RCC 7860 (cell line): ENCODE measurements at regions not wholly inside any gene's neighbourhood (a gene's known extent, or its start where the extent isn't known, plus 50 kb on each side); places are given as distances from the start of the nearest gene placed in this dataset.
A peak's percentile ranks its signal among the peaks of the same experiment; 100 is the strongest.

Source experiments
- DNase-seq: peaks from one replicate; pipeline ENCODE4 v3.0.0-alpha.2; 2015; ENCODE audit warnings: low spot score
- FAIRE-seq: peaks from 2 replicates; lab custom pipeline; 2012; peaks lifted over from hg19 to GRCh38; lab: Jason Lieb, UNC

DNA sequence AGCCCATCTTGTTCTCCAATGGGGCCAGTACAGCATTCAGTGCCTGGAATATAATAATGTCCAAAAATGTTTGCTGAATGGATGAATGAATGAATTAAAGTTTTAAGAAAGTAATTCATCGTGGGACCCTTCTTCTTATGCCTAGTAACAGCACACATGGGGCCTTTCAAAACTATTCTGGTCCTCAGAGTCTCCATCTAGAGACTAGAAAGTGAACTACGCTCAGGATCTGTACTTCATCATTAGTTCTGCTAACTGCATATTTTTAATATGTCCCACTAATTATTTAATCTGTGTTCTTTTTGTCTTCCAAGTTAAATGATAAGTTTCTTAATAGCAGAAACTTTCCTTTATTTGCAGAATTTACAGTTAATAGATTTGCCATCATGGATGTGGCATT is 172.5 kb downstream of the SMAD2 start:
- FAIRE-seq, result no peak
- no peak for DNase-seq

DNA sequence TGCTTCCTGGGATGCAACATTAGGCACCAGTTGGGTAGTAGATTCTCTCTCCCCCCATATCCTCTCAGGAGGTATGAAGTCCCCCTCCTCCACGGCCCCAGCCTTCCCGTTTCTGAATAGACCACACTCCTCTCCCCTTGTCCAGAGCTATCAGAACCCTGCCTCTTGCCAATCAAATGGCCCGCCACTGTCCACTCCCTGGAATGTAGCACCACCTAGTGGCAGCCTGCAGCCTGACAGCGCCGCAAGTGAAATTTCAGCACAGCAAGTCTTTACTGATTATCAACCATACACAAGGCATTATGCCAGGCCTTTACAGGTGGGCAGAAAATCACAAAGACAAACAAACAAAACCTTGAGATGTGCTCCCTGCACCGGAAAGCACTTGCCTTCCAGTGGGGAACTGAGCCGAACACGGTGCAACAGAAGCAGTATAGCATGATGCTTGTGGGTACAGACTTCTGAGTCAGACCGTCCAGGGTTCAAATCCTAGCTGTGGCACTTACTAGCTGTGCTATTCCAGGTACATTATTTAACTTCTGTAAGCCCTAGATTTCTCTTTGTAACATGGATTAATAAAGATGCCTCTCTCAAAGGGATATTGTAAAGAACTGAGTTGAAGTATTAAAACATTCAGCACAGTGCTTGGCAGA is 174.0 kb downstream of the SMAD2 start:
- FAIRE-seq (no peak), DNase-seq (no peak)

DNA sequence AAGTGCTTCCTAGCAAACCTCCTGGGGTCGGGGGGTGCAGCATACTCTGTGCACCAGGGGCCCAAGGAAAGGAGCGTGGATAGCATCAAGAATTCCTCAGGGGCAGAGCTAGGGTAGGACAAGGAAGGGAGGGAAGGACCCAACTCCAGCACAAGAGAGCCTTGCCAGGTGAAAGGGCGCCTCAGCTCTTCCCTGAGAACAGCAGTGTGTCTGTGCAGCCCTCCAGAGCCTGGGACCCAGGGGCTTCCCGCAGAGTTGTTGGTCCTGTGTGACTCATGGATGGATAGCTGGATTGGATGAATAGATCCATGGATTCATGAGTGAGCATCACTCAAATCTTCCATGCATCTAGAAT is 175.4 kb downstream of the SMAD2 start:
- FAIRE-seq, result no peak
- DNase-seq, result no peak

- DNase-seq (no peak), FAIRE-seq (no peak)
Observed at GRCh38 chr18:47754311-47755101, 176.0 kb downstream of the SMAD2 start.

DNA sequence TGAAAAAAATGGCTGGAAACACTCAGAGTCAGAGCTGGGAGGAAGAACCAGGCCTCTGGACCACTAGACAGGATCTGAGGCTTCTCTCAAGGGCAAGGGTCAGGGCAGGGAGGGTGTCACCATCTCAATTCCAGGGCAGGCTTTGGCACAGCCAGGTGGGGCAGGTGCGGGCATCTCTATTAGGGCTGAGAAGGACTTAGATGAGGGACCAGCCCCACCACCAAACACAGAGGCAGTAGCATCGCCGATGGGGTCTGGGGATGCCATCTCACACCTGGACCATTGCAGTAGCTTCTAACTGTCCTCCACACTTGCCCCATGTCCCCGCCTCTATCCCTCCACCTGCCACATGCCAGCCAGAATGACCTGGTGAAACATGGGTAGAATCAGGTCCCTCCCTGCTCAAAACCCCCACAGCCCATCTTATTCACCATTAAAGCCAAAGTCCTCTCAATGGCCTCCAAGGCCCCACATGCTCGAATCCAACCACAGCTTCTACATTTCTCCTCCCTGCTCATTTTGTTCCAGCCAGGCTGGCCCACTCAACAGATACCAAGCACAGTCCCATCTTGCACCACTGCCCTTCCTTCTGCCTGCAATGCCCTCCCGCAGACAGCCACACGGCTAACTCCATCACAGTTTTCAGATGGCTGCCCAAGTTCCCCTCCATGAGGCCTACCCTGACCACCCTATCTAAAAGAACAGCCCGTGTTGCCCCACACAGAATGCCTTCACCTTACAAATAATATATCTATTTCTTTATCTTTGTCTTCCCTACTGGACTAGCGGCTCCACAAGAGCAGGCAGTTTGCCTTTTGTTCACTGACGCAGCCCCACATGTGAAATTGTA is 177.4 kb downstream of the SMAD2 start:
- FAIRE-seq (no peak), DNase-seq (no peak)

DNA sequence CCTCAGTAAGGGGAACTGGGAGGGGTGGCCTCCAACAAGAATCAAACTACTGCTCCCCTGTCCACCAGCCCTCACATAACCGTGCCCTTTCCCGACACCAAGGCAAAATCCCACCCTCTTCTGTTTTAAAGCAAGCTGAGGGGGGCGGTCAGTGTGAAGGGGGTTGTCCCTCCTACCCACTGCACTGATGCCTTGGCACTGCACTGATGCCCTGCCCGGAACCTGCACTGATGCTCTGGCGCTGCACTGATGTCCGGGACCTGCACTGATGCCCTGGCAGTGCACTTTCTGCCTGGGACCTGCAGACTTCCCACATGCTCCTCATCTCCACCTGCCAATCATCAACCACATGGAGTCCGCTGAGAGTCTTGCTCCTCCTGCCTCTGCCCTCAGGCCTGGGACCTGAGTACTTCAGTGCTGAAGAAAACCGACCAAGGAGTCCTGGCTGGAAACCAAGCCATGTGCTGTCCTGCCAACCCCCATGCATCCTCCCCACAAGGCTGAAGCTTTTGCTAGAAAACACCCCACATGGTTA is 179.5 kb downstream of the SMAD2 start:
- no peak for FAIRE-seq

GRCh38 chr18:47749600-47749973 is 180.9 kb downstream of the SMAD2 start:
- DNase-seq (no peak), FAIRE-seq (no peak)

More for the DNA sequence above, 179.5 kb downstream of the SMAD2 start:
- no peak for DNase-seq

DNA sequence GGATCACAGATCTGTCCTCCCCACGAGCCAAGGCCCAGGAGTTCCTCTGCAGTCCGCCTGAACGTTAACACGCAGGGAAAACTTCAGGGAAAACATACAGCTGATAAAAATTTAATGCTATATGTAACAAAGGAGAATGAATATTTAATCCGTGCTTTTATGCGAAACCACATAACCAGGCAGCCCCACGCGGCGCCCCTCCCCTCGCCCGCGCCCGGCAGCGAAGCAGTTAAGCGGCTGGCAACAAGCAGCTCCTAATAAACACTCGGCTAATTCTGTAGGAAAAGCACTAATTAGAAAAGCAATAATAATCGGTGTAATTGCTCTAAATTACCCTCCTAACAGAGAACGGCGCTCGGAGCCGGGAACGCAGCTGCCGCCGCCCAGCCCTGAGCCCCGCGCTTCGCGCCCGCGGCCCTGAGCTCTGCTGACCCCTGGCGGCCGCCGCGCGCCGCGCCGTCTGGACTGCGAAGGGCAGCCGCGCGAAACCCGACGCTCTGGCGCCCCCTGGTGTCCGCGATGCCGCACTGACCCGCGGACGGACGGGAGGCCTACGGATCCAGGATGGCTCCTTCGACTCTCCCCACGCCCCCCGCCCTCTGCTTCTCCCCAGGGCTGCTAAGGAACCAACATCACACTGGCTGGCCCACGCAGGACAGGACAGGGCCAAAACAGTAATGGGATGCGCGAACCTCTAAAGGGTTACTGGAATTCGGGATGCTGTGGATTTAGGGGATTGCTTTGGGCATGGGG is 181.4 kb downstream of the SMAD2 start:
- FAIRE-seq (no peak), DNase-seq (peak; percentile 24)

DNA sequence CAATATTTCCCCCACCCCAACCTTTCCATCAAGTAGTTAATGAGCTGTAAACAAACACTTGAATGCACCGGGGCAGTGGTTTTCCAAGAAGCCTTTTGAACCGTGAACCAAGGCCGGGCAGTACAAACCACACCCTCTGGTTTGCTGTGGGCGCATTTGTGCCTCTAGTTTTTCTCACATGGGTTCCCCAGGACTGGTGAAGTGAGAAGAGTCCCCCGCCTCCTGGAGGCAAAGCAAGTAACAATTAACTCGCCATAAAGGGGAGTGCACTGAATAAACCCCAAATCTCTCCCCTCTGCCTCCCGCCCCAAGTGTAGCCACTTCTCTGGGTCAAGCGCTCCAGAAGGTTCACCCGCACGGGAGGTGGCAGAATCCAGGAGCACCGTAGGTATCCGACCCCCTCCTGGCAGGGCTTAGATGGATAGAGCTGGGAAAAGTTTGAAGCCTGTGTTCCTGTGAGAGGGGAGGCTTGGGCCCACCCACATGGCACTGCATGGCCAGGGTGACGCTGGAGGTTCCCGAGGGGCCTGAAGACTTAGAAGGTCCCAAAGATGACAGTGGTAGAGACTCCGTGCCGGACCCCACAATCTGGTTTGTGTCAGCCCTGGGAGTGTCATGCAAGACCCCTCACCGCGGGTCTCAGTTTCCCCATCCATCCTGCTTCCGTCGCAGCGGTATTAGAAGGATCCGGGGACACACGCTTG is 182.2 kb downstream of the SMAD2 start:
- no peak for DNase-seq
- FAIRE-seq, result no peak

- FAIRE-seq (no peak), DNase-seq (no peak)
Observed at GRCh38 chr18:47747260-47747795, 183.1 kb downstream of the SMAD2 start.

DNA sequence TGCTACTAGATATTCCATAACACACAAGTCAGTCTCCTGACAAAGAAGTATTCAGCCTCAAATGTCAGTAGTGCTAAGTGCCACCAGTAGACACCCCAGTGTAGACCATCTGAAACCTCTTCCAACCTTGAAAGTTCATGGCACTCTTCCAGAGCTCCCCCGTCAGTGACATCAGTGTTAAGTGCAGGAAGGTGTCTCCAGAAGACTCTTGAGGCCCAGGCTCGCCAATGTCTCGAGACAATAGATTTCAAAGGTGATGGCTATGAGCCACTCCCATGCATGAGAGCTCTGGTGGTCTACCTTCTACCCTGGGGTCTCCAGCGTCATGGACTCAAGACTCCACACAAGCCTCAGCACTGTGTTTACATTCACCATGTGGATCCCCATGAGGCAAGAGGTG is 183.8 kb downstream of the SMAD2 start:
- DNase-seq (no peak), FAIRE-seq (no peak)

GRCh38 chr18:47745227-47745626 is 185.2 kb downstream of the SMAD2 start:
- no peak for DNase-seq
- no peak for FAIRE-seq

GRCh38 chr18:47737956-47738355 is 192.5 kb downstream of the SMAD2 start:
- FAIRE-seq (no peak), DNase-seq (no peak)

GRCh38 chr18:47737198-47737830 is 193.1 kb downstream of the SMAD2 start:
- no peak for DNase-seq
- no peak for FAIRE-seq

DNA sequence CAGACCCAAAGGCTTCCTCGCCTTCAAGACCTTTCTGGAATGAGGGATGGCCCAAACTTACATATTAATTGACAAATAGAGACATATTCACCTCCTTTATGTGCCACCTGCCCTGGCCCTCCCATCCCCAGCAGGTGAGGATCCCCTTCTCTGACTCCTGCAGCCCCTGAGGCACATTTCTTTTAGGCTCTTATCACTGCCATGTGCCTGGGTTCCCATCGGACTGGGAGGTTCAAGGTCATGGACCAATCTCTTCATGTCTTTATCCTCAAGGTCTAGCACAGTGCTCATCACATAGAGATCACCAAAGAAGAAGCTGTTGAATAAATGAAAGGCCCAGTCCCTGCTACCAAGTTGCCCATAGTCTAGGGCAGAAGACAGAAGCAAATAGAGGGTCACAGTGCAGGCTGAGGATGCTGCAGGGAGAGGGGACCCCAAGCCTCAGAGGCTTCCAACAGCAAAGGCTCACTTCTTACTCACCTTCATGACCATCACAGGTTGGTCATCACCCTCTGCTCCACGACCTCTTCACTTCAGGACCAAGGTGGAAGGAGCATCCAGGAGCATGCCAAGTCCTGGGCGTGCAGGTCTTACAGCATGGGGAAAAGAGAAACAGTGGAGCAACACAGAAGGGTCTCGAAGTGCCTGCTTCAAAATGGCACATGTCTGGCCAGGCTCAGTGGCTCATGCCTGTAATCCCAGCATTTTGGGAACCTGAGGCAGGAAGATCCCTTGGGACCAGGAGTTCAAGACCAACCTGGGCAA is 193.9 kb downstream of the SMAD2 start:
- no peak for DNase-seq
- FAIRE-seq, result no peak

DNA sequence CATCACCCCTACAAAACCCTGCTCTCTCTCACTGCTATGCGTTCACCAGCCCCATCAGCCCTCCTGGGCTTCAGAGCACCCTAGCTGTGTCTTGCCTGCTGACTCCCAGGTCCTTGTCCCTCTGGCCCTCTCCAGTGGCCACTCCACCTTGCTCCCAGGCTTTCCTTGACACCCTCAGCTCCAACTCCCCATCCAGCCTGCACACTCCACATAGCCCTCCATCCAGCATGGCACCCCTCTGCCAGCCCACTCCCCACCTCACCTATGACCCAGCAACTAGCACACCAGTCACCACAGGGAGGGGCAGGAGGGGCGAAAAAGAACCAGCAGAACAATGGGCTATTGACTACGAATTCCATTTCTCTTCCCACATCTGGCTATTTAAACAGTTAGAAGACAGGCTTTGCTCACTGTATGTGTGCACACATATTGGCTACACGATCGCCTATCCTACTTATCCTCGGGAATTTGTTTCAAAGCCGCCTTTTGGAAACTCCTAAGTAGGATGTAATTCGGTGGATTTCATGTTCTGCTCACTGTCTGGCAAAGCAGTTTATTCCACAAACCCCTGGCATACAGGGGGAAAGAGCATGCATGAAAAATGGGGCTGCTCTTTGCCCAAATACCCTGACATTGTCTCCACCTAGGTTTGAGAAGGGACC is 195.3 kb downstream of the SMAD2 start:
- FAIRE-seq (no peak), DNase-seq (no peak)

DNA sequence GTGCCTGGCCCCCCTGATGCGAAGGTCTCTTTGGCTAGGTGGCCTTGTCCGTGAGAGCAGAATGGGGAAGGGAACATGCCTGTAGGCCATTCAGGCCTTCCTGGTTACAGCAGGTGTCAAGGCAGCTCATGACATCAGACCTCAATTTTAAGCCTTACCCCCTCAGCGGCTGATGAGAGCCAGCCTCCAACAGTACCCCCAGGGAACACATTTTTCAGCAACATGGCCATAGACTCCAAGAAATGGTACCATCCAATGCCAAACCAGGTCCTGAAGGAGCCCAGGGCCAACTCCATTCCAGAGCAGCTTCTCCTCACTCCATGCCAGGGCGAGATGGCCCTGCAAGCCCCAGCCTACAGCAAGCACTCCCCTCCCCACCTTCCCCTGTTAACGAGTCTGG is 199.2 kb downstream of the SMAD2 start:
- no peak for FAIRE-seq
- no peak for DNase-seq

- no peak for FAIRE-seq
- peak; percentile 36 for DNase-seq
Observed at GRCh38 chr18:47730795-47731194, 199.7 kb downstream of the SMAD2 start.
